AG10803 (cell line): ENCODE measurements at regions not wholly inside any gene's neighbourhood (a gene's known extent, or its start where the extent isn't known, plus 50 kb on each side); places are given as distances from the start of the nearest gene placed in this dataset.

Experiments
- DNase-seq: peaks from one replicate; pipeline ENCODE4 v3.0.0; 2010; ENCODE audit warnings: low read depth
- H3K4me3 ChIP-seq: 2 replicates; pipeline ENCODE4 v1.5.1; 2011; ENCODE audit warnings: mild to moderate bottlenecking, low read length, control low read depth
- TF ChIP-seq, protein P1 (sequence below): conservative IDR thresholded peaks from 2 replicates; pipeline ENCODE4 v1.5.1; 2011; ENCODE audit warnings: mild to moderate bottlenecking, low read length, control low read depth, inconsistent platforms

DNA sequence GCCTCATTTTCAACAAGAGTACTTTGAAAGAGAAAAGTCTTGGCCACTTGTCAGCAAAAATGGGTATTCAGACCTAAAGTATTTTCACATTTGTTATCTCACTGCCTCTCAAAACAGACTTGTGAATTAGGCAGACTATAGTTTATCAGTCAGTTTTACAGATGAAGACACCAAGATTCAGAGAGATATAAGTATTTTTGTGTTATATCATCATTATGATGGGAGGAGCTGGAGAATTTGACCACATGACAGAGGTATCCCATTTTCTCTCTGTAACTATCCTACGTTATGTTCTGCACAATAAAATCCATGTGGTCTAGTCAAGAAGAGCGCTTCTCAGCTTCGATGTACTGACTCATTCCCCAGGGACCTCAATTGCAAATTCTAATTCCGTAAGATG lies 213.7 kb downstream of the MYCN start:
- TF ChIP-seq, protein P1, sequence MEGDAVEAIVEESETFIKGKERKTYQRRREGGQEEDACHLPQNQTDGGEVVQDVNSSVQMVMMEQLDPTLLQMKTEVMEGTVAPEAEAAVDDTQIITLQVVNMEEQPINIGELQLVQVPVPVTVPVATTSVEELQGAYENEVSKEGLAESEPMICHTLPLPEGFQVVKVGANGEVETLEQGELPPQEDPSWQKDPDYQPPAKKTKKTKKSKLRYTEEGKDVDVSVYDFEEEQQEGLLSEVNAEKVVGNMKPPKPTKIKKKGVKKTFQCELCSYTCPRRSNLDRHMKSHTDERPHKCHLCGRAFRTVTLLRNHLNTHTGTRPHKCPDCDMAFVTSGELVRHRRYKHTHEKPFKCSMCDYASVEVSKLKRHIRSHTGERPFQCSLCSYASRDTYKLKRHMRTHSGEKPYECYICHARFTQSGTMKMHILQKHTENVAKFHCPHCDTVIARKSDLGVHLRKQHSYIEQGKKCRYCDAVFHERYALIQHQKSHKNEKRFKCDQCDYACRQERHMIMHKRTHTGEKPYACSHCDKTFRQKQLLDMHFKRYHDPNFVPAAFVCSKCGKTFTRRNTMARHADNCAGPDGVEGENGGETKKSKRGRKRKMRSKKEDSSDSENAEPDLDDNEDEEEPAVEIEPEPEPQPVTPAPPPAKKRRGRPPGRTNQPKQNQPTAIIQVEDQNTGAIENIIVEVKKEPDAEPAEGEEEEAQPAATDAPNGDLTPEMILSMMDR = no peak
- no peak overlapping the region for H3K4me3 ChIP-seq
- DNase-seq = no peak

DNA sequence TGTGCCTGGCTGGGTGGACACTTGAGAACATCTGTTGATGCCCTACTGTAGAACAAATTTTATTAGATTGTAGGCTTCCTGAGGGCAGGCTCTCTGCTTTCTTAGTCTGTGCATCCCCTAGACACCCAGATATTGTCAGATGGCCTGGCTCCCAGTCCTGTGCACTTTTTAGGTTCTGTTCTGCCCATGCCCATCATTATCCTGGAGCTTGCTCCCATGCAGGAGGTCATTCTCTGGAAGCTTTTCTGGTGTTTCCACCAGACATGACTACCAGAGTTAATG lies 213.3 kb downstream of the MYCN start:
- no peak overlapping the region for H3K4me3 ChIP-seq
- no peak for DNase-seq
- TF ChIP-seq, protein P1 = no peak

DNA sequence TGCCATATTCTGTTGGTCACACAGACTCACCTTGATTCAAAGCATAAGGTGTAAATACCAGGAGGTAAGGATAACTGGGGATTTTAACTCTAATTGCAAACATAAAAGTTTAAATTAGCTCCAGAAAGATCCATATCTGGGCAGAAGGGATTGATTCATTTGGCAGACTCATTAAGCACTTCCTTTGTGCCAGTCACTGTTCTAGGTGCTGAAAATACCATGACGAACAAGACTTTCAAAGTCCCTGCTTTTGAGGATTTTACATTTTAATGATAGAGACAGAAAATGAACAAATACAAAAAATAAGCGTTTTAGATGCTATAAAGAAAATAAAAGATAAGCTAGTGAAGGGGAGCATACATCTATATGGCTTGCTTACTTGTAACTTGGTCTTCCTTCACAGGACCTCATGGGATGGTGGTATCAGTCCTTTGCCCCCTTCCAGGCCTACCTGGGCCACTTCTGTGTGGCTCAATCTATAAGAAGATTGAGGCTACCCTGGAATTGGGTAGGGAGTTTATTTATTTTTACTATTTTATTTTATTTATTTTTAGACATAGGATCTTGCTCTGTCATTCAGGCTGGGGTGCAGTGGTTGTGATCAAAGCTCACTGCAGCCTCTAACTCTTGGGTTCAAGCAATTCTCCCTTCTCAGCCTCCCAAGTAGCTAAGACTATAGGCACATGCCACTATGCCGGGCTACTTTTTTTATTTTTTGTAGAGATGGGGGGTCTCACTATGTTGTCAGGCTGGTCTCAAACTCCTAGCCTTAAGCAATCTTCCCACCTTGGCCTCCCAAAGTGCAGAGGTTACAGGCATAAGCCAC lies 212.8 kb downstream of the MYCN start:
- no peak overlapping the region for H3K4me3 ChIP-seq
- no peak for DNase-seq
- TF ChIP-seq, protein P1 = no peak

DNA sequence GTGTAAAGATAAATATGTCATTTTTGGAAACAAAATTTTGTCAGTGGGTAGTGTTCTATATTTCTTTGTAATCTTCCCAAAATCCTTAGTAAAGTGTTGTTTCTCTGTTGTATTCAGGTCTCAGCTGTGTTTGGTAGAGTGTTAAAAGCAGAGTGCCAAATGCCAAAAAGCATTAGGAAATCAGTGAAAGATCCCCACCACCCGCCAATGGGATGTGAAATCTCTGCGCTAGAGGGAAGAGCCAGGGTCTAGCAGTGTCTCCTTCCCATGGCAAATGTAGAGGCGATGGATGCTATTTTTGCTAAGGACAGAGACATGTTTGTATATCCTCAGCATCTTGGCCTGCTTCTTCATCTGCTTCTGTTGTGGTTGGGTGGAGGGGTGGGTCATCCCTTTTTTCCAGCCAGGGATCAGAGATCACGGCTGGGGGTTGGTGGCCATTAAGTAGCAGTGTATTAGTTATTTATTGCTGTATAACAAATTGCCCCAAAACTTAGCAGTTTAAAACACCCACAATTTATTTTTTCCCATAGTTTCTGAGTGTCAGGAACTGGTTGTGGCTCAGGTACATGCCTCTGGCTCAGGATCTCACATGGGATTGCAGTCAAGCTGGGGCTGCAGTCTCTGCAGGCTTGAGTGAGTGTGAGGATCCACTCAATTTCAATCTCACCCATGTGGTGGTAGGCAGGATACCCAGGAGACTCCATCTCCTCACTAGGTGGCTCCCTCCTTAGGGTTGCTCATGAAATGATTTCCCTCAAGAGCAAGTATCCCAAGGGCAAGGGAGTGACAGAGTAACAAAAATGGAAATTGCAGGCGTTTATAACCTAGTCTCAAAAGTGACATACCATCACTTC lies 211.9 kb downstream of the MYCN start:
- TF ChIP-seq, protein P1 = no peak

DNA sequence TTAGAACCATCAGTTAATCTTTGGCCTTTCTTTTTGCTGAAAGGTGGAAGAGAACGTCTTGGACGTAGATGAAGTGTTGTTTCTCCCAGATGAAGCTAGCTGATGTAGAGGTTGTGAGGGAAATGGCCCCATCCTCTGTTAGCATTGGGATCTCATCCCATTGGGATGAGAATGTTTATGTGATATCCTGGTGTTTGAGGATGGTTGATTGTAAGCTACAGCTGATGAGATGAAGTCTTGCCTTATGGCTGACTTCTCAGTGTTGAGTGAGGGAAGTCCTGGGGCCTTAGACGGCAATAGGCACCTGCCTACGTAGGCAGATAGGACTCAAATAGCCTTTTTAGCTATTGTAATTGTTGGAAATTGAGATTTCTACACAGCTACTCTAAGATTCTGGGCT lies 211.3 kb downstream of the MYCN start:
- TF ChIP-seq, protein P1 = no peak
- no peak for DNase-seq
- no peak overlapping the region for H3K4me3 ChIP-seq

More for the DNA sequence above, 211.9 kb downstream of the MYCN start:
- no peak overlapping the region for H3K4me3 ChIP-seq
- DNase-seq = no peak

DNA sequence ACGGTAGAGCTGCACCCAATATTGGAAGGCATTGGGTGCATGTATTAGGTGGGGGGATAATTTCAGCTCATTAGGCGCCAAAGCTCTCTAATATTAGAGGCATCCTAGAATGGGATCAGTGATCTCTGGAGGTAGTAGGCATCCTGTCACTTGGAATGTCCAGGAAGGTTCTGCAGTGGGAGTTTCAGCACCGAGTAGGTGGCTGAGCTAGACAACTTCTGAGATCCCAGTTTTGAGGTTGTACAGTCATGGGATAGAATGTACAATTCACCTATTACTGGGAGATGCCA lies 210.9 kb downstream of the MYCN start:
- H3K4me3 ChIP-seq = no peak overlapping the region
- no peak for DNase-seq
- TF ChIP-seq, protein P1 = no peak
